ENCODE measurements at regions not wholly inside any gene's neighbourhood (a gene's known extent, or its start where the extent isn't known, plus 50 kb on each side); places are given as distances from the start of the nearest gene placed in this dataset.

- no peak overlapping the region for H3K4me3 ChIP-seq (ENCODE audit: insufficient read depth, low read depth, low read length)
- no peak overlapping the region for H3K4me3 Mint-ChIP-seq (ENCODE audit: unreplicated experiment)
- no peak for TF ChIP-seq EZH2 (IDR thresholded peaks at IDR 0.05; ENCODE audit: insufficient read depth, low read length)
- no peak for TF ChIP-seq CTCF (IDR thresholded peaks at IDR 0.05; ENCODE audit: insufficient read depth, low read depth, low read length)
- H2AFZ ChIP-seq (ENCODE audit: low read depth, low read length) = no peak overlapping the region
- H3K27me3 ChIP-seq (ENCODE audit: insufficient read depth, low read length) = peaks cover 3% of the 10 kb centered on the region
- peaks cover 11% of the 10 kb centered on the region for H3K4me1 Mint-ChIP-seq (ENCODE audit: low read depth, unreplicated experiment)
- H3K79me2 ChIP-seq (ENCODE audit: insufficient read depth, low read length) = no peaks in the 10 kb centered on the region
- no peak overlapping the region for H3K27ac Mint-ChIP-seq (ENCODE audit: unreplicated experiment)
- peak; percentile 77 for DNase-seq (ENCODE audit: low read depth)
- H3K4me1 ChIP-seq (ENCODE audit: insufficient read depth, low read length) = no peaks in the 10 kb centered on the region
- H3K36me3 Mint-ChIP-seq (ENCODE audit: low read depth, unreplicated experiment) = no peaks in the 10 kb centered on the region
- no peaks in the 10 kb centered on the region for H3K9me3 Mint-ChIP-seq (ENCODE audit: unreplicated experiment)
- no peak for FAIRE-seq
- no peaks in the 10 kb centered on the region for H3K9me3 ChIP-seq (ENCODE audit: insufficient read depth, low read depth, low read length)
- H3K9ac ChIP-seq (ENCODE audit: low read length) = no peak overlapping the region
- H4K20me1 ChIP-seq (ENCODE audit: insufficient read depth, low read length) = no peaks in the 10 kb centered on the region
- H3K27ac ChIP-seq (ENCODE audit: low read depth, low read length) = no peak overlapping the region
- no peaks in the 10 kb centered on the region for H3K27me3 Mint-ChIP-seq (ENCODE audit: low read depth, unreplicated experiment)
- no peak overlapping the region for H3K4me2 ChIP-seq (ENCODE audit: low read length)
- H3K36me3 ChIP-seq (ENCODE audit: insufficient read depth, low read length) = no peaks in the 10 kb centered on the region
Measured at GRCh38 chr9:84121991-84122523, 141.5 kb downstream of the RMI1 start.

GRCh38 chr9:84122572-84122971 is 142.0 kb downstream of the RMI1 start:
- Histone ChIP-seq H3K9me3 (ENCODE audit: insufficient read depth, low read depth, low read length) (no peaks in the 10 kb centered on the region), H3K27me3 (ENCODE audit: insufficient read depth, low read length) (peaks cover 3% of the 10 kb centered on the region), H3K4me1 (ENCODE audit: insufficient read depth, low read length) (no peaks in the 10 kb centered on the region), H3K36me3 (ENCODE audit: insufficient read depth, low read length) (no peaks in the 10 kb centered on the region), H3K4me2 (ENCODE audit: low read length) (no peak overlapping the region), H3K79me2 (ENCODE audit: insufficient read depth, low read length) (no peaks in the 10 kb centered on the region), H2AFZ (ENCODE audit: low read depth, low read length) (no peak overlapping the region), H3K27ac (ENCODE audit: low read depth, low read length) (no peak overlapping the region), H3K4me3 (ENCODE audit: insufficient read depth, low read depth, low read length) (no peak overlapping the region), H4K20me1 (ENCODE audit: insufficient read depth, low read length) (no peaks in the 10 kb centered on the region), H3K9ac (ENCODE audit: low read length) (no peak overlapping the region)
- no peak overlapping the region for H3K27ac Mint-ChIP-seq (ENCODE audit: unreplicated experiment)
- no peak for FAIRE-seq
- H3K36me3 Mint-ChIP-seq (ENCODE audit: low read depth, unreplicated experiment) = no peaks in the 10 kb centered on the region
- peaks cover 11% of the 10 kb centered on the region for H3K4me1 Mint-ChIP-seq (ENCODE audit: low read depth, unreplicated experiment)
- no peak overlapping the region for H3K4me3 Mint-ChIP-seq (ENCODE audit: unreplicated experiment)
- H3K9me3 Mint-ChIP-seq (ENCODE audit: unreplicated experiment) = no peaks in the 10 kb centered on the region
- no peak for TF ChIP-seq EZH2 (IDR thresholded peaks at IDR 0.05; ENCODE audit: insufficient read depth, low read length)
- no peak for TF ChIP-seq CTCF (IDR thresholded peaks at IDR 0.05; ENCODE audit: insufficient read depth, low read depth, low read length)
- DNase-seq (ENCODE audit: low read depth) = no peak
- H3K27me3 Mint-ChIP-seq (ENCODE audit: low read depth, unreplicated experiment) = no peaks in the 10 kb centered on the region

- Histone ChIP-seq H4K20me1 (ENCODE audit: insufficient read depth, low read length) (no peaks in the 10 kb centered on the region), H3K79me2 (ENCODE audit: insufficient read depth, low read length) (no peaks in the 10 kb centered on the region), H3K27ac (ENCODE audit: low read depth, low read length) (no peak overlapping the region), H3K9ac (ENCODE audit: low read length) (no peak overlapping the region), H2AFZ (ENCODE audit: low read depth, low read length) (no peak overlapping the region), H3K36me3 (ENCODE audit: insufficient read depth, low read length) (no peaks in the 10 kb centered on the region), H3K27me3 (ENCODE audit: insufficient read depth, low read length) (peaks cover 3% of the 10 kb centered on the region), H3K4me1 (ENCODE audit: insufficient read depth, low read length) (no peaks in the 10 kb centered on the region), H3K4me3 (ENCODE audit: insufficient read depth, low read depth, low read length) (no peak overlapping the region), H3K9me3 (ENCODE audit: insufficient read depth, low read depth, low read length) (no peaks in the 10 kb centered on the region), H3K4me2 (ENCODE audit: low read length) (no peak overlapping the region)
- peaks cover 11% of the 10 kb centered on the region for H3K4me1 Mint-ChIP-seq (ENCODE audit: low read depth, unreplicated experiment)
- DNase-seq (ENCODE audit: low read depth) (no peak), FAIRE-seq (no peak)
- TF ChIP-seq EZH2 (IDR thresholded peaks at IDR 0.05; ENCODE audit: insufficient read depth, low read length) (no peak), CTCF (IDR thresholded peaks at IDR 0.05; ENCODE audit: insufficient read depth, low read depth, low read length) (no peak)
- no peak overlapping the region for H3K4me3 Mint-ChIP-seq (ENCODE audit: unreplicated experiment)
- no peaks in the 10 kb centered on the region for H3K9me3 Mint-ChIP-seq (ENCODE audit: unreplicated experiment)
- no peak overlapping the region for H3K27ac Mint-ChIP-seq (ENCODE audit: unreplicated experiment)
- no peaks in the 10 kb centered on the region for H3K27me3 Mint-ChIP-seq (ENCODE audit: low read depth, unreplicated experiment)
- H3K36me3 Mint-ChIP-seq (ENCODE audit: low read depth, unreplicated experiment) = no peaks in the 10 kb centered on the region
Measured at GRCh38 chr9:84123648-84124406, 143.2 kb downstream of the RMI1 start.

Measured in astrocyte (in vitro differentiated cells and primary cell).